Fibroblast of mammary gland (primary cell): ENCODE measurements at regions not wholly inside any gene's neighbourhood (a gene's known extent, or its start where the extent isn't known, plus 50 kb on each side); places are given as distances from the start of the nearest gene placed in this dataset.

Source experiments
- DNase-seq: peaks from one replicate; pipeline ENCODE4 v3.0.0-alpha.2; 2010; ENCODE audit warnings: low read depth
- H3K4me3 ChIP-seq: 2 replicates; pipeline ENCODE4 v1.5.1; 2011; ENCODE audit warnings: low read depth, mild to moderate bottlenecking, low read length, moderate library complexity; ENCODE audit not compliant: control insufficient read depth
- CTCF ChIP-seq: conservative IDR thresholded peaks from 2 replicates; pipeline ENCODE4 v1.5.1; 2011; ENCODE audit warnings: low read depth, low read length, inconsistent platforms; ENCODE audit not compliant: control insufficient read depth, insufficient read depth

DNA sequence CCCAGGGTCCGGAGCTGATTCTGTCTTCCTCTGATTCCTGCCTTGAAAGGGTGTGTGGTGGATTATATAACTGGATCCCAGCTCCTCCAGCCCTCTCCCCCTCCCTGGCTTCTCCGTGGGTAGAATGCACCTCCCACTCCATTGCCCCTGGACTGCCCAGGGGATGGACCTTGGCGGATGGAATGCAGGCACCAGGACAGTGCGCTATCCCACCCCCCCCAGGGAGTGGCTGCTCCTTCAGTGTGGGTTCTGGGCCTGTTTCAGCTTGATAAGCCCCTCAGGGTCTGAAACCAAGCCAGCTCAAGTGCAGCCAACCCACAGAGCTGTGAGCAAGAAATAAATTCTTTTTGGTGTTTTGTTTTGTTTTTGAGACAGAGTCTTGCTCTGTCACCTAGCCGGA lies 112.4 kb upstream of the TMEM132D start:
- no peak overlapping the region for H3K4me3 ChIP-seq
- no peak for TF ChIP-seq CTCF
- DNase-seq = no peak

DNA sequence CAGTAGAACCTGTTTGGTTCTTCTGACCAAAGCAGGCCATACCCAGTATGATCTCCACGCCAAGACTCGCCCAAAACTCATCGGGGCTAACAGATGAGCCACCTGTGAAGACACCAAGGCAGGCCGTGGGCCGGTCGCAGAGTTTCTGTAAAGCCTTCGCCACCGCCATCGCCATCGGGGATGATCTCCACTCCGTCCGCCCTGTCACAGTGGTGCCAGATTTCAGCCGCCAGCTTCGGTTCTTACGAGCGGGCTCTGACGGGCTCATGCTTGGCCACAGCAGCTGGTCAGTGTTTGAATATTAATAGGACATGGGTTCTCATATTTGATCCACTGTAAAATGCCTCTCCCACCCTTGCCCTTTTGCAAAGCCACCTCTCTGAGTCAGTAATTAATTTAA lies 113.2 kb upstream of the TMEM132D start:
- H3K4me3 ChIP-seq = no peak overlapping the region
- TF ChIP-seq CTCF = no peak
- no peak for DNase-seq

DNA sequence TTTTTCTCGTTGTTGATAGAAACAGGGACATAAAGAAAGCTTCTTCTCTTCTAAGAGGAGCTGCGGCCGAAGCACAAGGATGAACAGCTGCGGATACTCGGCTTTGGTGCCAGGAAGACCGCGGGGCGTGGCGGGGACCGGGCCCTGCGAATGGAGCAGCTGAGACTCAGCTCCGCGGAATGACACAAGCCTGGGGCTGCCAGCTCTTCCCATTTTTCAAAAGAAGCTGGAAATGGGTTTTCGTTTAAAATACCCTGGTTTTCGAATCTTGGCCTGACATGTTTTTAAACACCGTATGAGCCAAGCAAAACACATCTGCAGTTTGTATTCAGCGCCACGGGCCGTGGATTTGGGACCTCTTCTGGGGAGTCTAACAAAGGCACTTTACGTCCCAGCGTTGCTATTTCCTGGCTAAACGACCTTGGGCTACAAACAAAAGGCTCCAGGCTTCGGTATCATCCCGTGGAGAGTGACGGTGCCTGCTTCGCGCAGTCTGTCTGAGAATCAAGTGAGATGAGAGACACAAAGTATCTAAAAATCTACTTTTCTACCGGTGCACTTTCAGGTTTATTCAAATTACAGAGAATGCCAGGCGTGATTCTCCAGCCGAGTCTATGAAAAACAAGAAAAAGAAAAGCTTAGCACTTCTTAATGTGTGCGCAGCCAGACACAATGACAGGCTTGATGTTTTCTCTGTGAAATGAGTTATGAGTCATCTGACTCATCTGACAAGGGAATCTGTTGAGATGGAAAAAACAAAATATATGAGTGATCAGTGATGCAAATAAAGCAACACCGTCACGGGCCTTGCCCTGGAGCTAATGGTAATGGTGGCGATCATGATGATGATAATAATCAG lies 114.0 kb upstream of the TMEM132D start:
- H3K4me3 ChIP-seq = no peak overlapping the region
- TF ChIP-seq CTCF = no peak
- no peak for DNase-seq

GRCh38 chr12:130018614-130019013 lies 114.8 kb upstream of the TMEM132D start:
- no peak for TF ChIP-seq CTCF
- no peak for DNase-seq
- H3K4me3 ChIP-seq = no peak overlapping the region

DNA sequence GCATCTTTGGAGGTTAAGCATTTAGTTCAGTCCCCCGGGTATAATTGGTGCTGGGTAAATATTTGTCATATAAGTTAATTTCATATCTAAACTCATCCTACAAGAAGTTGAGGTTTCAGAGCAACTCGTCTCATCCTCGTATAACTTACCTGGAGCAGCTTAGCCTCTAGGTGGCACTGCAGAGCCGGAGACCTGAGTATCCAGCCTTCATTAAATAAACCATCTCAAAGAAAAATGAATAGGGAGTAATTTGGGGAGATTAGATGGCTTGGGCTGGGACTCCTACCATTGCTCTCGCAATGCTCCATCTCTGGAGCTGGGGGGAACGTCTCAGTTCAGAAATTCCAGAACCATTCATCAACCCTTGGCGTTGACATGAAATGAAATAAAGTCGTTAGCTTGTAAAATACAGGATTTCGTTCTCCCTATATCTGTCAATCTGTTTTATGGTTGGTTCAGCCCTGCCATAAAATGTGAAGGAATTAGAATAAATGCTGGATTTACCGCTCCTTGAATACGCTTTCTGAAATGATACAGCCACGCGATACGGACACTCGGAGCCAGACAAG lies 122.9 kb upstream of the TMEM132D start:
- peak; percentile 41 for TF ChIP-seq CTCF
- H3K4me3 ChIP-seq = no peak overlapping the region
- DNase-seq = peak; percentile 8

DNA sequence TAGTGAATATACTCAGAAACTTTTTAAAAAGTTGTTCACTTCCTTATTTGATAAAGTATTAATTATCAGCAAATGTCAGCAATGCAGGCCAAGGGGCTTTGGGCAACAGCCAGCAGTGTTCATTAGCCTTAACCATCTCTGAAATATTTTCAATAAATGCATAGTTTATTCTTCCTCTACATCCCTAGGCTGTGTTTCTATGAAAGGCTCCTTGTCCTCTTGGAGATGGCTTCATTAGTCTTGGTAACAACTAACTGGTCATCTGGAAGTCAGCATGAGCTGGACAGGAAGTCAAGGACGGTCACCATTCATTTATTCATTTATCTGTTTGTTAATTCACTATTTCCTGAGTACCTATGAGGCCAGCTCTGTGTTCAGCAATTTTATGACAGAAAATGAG lies 124.0 kb upstream of the TMEM132D start:
- TF ChIP-seq CTCF = no peak
- no peak for DNase-seq
- H3K4me3 ChIP-seq = no peak overlapping the region
